HL-60 (cell line): ENCODE measurements at regions not wholly inside any gene's neighbourhood (a gene's known extent, or its start where the extent isn't known, plus 50 kb on each side); places are given as distances from the start of the nearest gene placed in this dataset.

Experiments used
- DNase-seq, 2 experiments: peaks; one replicate each; pipeline ENCODE4 v3.0.0-alpha.2; 2010 to 2020; ENCODE audit warnings: low read depth in 1 of 2, low spot score in 1 of 2
- H3K27ac ChIP-seq: fragments of 250-450 bp; sonication (Bioruptor Pico); replicated peaks from 2 replicates; pipeline ENCODE4 v1.5.1; 2020; ENCODE audit warnings: mild to moderate bottlenecking, moderate library complexity
- H3K27me3 ChIP-seq: fragments of 250-450 bp; sonication (Bioruptor Pico); 2 replicates; pipeline ENCODE4 v1.5.1; 2021; ENCODE audit warnings: mild to moderate bottlenecking, moderate library complexity; ENCODE audit not compliant: insufficient read depth, poor library complexity, severe bottlenecking
- H3K4me3 ChIP-seq: replicated peaks from 2 replicates; pipeline ENCODE4 v1.5.1; 2011; ENCODE audit warnings: mild to moderate bottlenecking, control low read depth, low read length; ENCODE audit not compliant: insufficient read depth
- CTCF ChIP-seq: IDR thresholded peaks from one replicate; pipeline ENCODE4 v1.5.1; 2011; ENCODE audit warnings: low read length, control low read depth, inconsistent platforms; ENCODE audit not compliant: insufficient read depth
- GABPA ChIP-seq: IDR thresholded peaks from 2 replicates; pipeline ENCODE4 v1.6.1; 2012; ENCODE audit warnings: low read depth
- POLR2AphosphoS5 ChIP-seq: IDR thresholded peaks from 2 replicates; pipeline ENCODE4 v1.6.1; 2012; ENCODE audit warnings: low read depth
- REST ChIP-seq: IDR thresholded peaks from 2 replicates; pipeline ENCODE4 v1.6.1; 2012; ENCODE audit warnings: low read depth; ENCODE audit not compliant: insufficient replicate concordance
- SPI1 ChIP-seq: IDR thresholded peaks from 2 replicates; pipeline ENCODE4 v1.6.1; 2012; ENCODE audit warnings: low read depth, mild to moderate bottlenecking, borderline replicate concordance

- TF ChIP-seq CTCF (no peak), GABPA (no peak), POLR2AphosphoS5 (no peak), SPI1 (no peak), REST (no peak)
- Histone ChIP-seq H3K27ac (no peak overlapping the region), H3K27me3 (no peaks in the 10 kb centered on the region), H3K4me3 (no peak overlapping the region)
- no peak for DNase-seq
Measured at GRCh38 chr5:116883875-116884274, 309.3 kb upstream of the SEMA6A start.

GRCh38 chr5:116881921-116882531, 307.4 kb upstream of the SEMA6A start:
- no peak for DNase-seq
- no peak overlapping the region for H3K4me3 ChIP-seq
- no peaks in the 10 kb centered on the region for H3K27me3 ChIP-seq
- TF ChIP-seq CTCF (no peak), REST (no peak), POLR2AphosphoS5 (no peak), GABPA (no peak), SPI1 (no peak)
- H3K27ac ChIP-seq: no peak overlapping the region

- H3K4me3 ChIP-seq: no peak overlapping the region
- H3K27ac ChIP-seq: no peak overlapping the region
- TF ChIP-seq GABPA: no peak
- TF ChIP-seq CTCF: no peak
- TF ChIP-seq POLR2AphosphoS5: no peak
- TF ChIP-seq REST: no peak
- TF ChIP-seq SPI1: no peak
- H3K27me3 ChIP-seq: no peaks in the 10 kb centered on the region
- DNase-seq: no peak
Measured at GRCh38 chr5:116880601-116881000, 306.0 kb upstream of the SEMA6A start.
